Duodenal mucosa (tissue), 2 donors: ENCODE measurements at regions not wholly inside any gene's neighbourhood (a gene's known extent, or its start where the extent isn't known, plus 50 kb on each side); places are given as distances from the start of the nearest gene placed in this dataset.

Experiments used
- H3K27ac ChIP-seq: one replicate; pipeline ENCODE4 v1.7.0; 2013; ENCODE audit warnings: low read depth, low read length
- H3K27me3 ChIP-seq, 2 donors: one replicate each; pipeline ENCODE4 v1.7.0; 2013; ENCODE audit warnings: low read length in 2 of 2, control low read depth in 1 of 2; ENCODE audit not compliant: insufficient read depth in 2 of 2, control insufficient read depth in 1 of 2
- H3K36me3 ChIP-seq, 2 donors: one replicate each; pipeline ENCODE4 v1.7.0; 2013; ENCODE audit warnings: low read length in 2 of 2, control low read depth in 1 of 2; ENCODE audit not compliant: insufficient read depth in 2 of 2, control insufficient read depth in 1 of 2
- H3K4me1 ChIP-seq, 2 donors: one replicate each; pipeline ENCODE4 v1.7.0; 2013; ENCODE audit warnings: low read length in 2 of 2, control low read depth in 1 of 2; ENCODE audit not compliant: insufficient read depth in 2 of 2, control insufficient read depth in 1 of 2
- H3K4me3 ChIP-seq, 2 donors: one replicate each; pipeline ENCODE4 v1.7.0; 2013; ENCODE audit warnings: low read length in 2 of 2, low read depth in 1 of 2
- H3K9ac ChIP-seq, 2 donors: one replicate each; pipeline ENCODE4 v1.7.0; 2013; ENCODE audit warnings: low read length in 2 of 2, low read depth in 1 of 2
- H3K9me3 ChIP-seq, 2 donors: one replicate each; pipeline ENCODE4 v1.7.0; 2013; ENCODE audit warnings: low read length in 2 of 2, control low read depth in 1 of 2; ENCODE audit not compliant: control insufficient read depth in 1 of 2

DNA sequence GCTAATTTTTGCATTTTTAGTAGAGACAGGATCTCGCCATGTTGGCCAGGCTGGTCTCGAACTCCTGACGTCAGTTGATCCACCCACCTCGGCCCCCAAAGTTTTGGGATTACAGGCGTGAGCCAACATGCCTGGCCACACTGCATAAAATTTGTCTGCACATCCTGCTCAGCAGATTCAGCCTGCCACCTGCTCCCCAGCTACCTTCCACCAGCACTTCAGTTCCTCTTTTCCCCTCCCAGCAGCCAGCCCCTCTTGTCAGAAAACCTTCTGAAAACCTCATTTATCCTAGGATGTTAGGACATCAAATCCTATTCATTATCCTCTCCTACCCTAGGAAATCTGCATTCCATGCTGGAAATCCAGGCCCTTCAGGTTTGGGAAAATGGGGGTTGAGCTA lies 78.2 kb upstream of the CALM2 start:
- no peak overlapping the region for H3K4me3 ChIP-seq

DNA sequence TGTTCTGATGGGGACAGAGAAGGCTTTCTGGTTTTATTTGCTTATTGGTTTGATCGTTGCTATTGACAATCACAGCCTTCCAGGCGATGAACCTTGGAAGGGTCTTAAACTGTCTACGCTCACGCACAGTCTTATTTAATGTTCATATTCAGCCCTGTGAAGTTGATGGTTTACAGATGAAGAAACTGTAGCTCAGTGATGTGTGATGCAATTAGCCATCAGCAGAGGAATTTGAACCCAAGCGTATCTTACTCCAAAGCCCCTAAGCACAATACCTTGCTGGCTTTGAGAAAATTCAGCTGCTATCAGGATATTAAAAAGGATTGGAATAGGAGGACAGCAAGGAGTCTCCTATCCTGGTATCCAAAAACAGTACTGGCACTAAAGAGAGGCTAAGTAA lies 77.1 kb upstream of the CALM2 start:
- H3K27ac ChIP-seq: no peak overlapping the region
- no peaks in the 10 kb centered on the region for H3K36me3 ChIP-seq
- no peak overlapping the region for H3K4me3 ChIP-seq
- no peak overlapping the region for H3K9ac ChIP-seq
- no peaks in the 10 kb centered on the region for H3K27me3 ChIP-seq
- no peaks in the 10 kb centered on the region for H3K9me3 ChIP-seq
- peaks cover 0 to 5% of the 10 kb centered on the region in 2 donors for H3K4me1 ChIP-seq

More for the DNA sequence above, 78.2 kb upstream of the CALM2 start:
- no peak overlapping the region for H3K9ac ChIP-seq
- H3K4me1 ChIP-seq: peaks cover 0 to 5% of the 10 kb centered on the region in 2 donors
- no peaks in the 10 kb centered on the region for H3K36me3 ChIP-seq
- no peaks in the 10 kb centered on the region for H3K27me3 ChIP-seq
- no peak overlapping the region for H3K27ac ChIP-seq
- no peaks in the 10 kb centered on the region for H3K9me3 ChIP-seq

DNA sequence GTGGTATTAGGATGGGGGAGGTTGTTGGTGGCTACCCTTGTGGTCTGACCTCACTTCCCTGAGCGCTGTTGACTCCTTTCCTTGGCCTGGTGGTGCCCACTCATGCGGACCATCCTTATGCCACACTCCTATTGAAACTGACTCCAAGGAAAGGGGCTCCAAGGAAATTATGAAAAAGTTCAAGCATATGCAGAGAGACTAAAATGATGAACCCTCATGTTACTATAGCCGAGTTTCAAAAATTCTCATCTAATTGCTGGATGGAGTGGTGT lies 75.0 kb upstream of the CALM2 start:
- H3K36me3 ChIP-seq: no peaks in the 10 kb centered on the region
- H3K9ac ChIP-seq: no peak overlapping the region
- no peaks in the 10 kb centered on the region for H3K27me3 ChIP-seq
- H3K4me3 ChIP-seq: no peak overlapping the region
- peaks cover 0 to 5% of the 10 kb centered on the region in 2 donors for H3K4me1 ChIP-seq
- no peaks in the 10 kb centered on the region for H3K9me3 ChIP-seq
- H3K27ac ChIP-seq: no peak overlapping the region

DNA sequence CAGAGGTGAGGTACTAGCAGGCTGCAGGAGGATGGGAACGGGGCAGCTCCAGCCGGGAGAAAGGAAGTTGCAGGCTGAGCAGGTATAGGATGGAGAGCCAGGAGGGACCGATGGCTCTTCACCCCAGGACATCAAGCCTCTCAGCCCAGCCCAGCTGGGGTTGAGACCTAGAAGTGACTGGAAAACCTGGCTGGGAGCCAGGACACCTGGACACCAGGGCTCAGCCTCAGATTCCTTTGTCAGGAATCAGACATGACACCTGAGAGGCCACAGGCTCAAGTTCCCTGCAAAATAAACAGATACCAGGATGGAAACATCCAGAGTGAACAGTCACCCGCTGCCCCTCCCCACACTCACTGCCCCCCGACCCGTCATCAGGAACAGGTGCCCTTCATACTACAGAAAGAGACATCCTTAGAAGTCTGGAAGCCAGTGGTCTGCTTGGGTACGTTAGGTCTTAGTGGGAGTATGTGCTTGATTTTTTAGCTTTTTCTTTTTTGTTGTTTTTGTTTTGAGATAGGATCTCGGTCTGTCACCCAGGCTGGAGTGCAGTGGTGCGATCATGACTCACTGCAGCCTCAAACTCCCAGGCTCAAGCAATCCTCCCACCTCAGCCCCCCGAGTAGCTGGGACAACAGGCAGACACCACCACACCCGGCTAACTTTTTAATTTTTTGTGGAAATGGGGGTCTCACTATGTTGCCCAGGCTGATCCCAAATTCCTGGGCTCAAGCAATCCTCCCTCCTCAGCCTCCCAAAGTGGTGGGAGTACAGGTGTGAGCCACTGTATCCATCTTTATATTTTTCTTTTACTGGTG lies 74.5 kb upstream of the CALM2 start:
- no peaks in the 10 kb centered on the region for H3K9me3 ChIP-seq
- peaks cover 0 to 5% of the 10 kb centered on the region in 2 donors for H3K4me1 ChIP-seq
- H3K27ac ChIP-seq: no peak overlapping the region
- no peaks in the 10 kb centered on the region for H3K36me3 ChIP-seq
- H3K4me3 ChIP-seq: no peak overlapping the region
- H3K27me3 ChIP-seq: no peaks in the 10 kb centered on the region
- no peak overlapping the region for H3K9ac ChIP-seq

GRCh38 chr2:47249931-47250330 lies 73.6 kb upstream of the CALM2 start:
- H3K4me1 ChIP-seq: peaks cover 0 to 5% of the 10 kb centered on the region in 2 donors
- no peaks in the 10 kb centered on the region for H3K36me3 ChIP-seq
- no peaks in the 10 kb centered on the region for H3K27me3 ChIP-seq
- H3K4me3 ChIP-seq: no peak overlapping the region
- H3K9ac ChIP-seq: no peak overlapping the region
- H3K27ac ChIP-seq: no peak overlapping the region
- H3K9me3 ChIP-seq: no peaks in the 10 kb centered on the region

DNA sequence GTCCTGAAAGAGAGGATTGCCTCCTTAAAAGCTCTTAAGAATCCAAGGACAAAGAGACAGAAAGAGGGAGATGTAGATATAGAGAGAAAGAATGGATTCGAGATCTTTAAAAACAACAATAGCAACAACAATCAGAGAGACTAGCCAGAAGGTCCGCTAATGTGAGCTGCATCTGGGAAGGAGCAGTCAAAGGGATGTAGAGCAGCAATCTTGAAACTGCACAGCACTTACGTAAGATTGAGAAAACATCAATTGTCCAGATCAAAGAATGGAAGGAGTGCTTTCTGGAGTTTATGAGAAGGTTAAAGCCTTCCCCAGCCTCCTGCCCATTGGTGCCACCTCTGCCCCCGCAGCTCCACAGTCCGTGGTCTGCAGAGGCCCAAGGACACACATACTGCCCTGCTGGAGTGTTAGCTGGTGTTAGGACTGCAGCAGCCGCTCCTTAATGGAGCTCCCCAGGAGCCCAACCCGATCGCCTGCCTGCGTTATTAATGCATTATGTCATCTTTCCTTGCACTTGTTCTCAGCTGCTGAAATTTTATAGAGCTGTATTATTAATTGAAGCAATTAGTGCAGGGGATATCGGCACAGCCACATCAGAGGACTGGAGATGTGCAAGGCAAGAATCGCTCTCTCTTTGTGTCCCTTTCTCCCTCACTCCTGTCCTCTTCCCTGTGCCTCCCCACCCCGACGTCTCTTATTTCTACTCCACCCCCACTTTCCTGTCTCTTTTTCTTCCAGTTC lies 73.0 kb upstream of the CALM2 start:
- H3K4me1 ChIP-seq: peaks cover 0 to 5% of the 10 kb centered on the region in 2 donors
- H3K9me3 ChIP-seq: no peaks in the 10 kb centered on the region
- H3K27me3 ChIP-seq: no peaks in the 10 kb centered on the region
- H3K9ac ChIP-seq: no peak overlapping the region
- no peaks in the 10 kb centered on the region for H3K36me3 ChIP-seq
- H3K4me3 ChIP-seq: no peak overlapping the region
- no peak overlapping the region for H3K27ac ChIP-seq

DNA sequence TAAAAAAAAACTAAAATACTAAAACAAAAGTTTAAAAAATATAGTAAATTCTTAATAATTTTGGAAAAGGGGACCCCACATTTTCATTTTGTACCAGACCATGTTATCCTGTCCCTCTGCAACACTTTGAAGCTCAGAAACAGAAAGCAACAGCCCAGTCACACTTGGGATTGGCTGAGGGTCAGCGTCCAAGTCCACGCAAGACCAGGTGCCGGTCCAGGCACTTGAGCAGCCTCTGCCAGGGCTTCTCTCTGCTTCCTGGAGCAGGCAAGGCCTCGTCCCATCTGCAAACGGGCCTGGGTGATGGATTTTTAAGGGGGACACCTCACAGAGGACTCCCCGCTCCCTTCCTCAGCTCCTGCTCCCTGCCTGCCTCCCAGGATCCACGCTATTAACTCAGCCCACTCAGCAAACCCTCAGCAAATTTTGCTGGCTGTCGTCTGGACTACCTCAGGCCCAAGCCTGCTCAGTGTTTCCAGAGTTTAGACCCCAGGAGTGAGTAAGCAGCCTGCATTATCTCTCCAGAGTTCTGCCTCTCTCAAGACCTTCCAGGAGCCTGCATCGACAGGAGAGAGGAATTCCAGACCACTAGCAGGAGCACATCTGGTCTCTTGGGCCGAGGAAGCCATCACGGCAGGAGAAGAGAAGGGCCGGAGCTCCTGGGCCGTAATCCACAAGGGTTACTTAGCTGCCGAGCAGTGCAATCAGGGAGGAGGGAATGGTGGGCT lies 67.4 kb upstream of the CALM2 start:
- H3K36me3 ChIP-seq: no peaks in the 10 kb centered on the region
- no peaks in the 10 kb centered on the region for H3K4me1 ChIP-seq
- H3K27me3 ChIP-seq: no peaks in the 10 kb centered on the region
- no peak overlapping the region for H3K4me3 ChIP-seq
- no peaks in the 10 kb centered on the region for H3K9me3 ChIP-seq
- no peak overlapping the region for H3K9ac ChIP-seq
- H3K27ac ChIP-seq: no peak overlapping the region

DNA sequence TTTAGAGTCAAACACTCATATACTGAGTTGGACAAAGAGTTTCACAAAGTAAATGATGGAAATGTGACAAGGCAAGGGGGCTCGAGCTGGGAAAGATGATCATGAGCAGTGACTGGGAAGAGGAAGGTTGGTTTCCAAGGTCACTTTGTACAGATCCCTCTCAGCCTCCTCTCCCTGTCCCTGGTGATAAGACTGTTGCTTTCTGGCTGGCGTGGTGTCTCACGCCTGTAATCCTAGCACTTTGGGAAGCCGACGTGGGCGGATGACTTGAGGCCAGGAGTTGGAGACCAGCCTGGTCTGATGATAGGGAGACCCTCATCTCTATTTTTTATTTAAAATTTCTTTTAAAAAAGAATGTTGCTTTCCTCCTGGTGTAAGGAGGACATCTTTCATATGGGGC lies 65.4 kb upstream of the CALM2 start:
- no peak overlapping the region for H3K27ac ChIP-seq
- H3K9ac ChIP-seq: no peak overlapping the region
- no peaks in the 10 kb centered on the region for H3K4me1 ChIP-seq
- no peak overlapping the region for H3K4me3 ChIP-seq
- no peaks in the 10 kb centered on the region for H3K9me3 ChIP-seq
- H3K27me3 ChIP-seq: no peaks in the 10 kb centered on the region
- H3K36me3 ChIP-seq: no peaks in the 10 kb centered on the region

DNA sequence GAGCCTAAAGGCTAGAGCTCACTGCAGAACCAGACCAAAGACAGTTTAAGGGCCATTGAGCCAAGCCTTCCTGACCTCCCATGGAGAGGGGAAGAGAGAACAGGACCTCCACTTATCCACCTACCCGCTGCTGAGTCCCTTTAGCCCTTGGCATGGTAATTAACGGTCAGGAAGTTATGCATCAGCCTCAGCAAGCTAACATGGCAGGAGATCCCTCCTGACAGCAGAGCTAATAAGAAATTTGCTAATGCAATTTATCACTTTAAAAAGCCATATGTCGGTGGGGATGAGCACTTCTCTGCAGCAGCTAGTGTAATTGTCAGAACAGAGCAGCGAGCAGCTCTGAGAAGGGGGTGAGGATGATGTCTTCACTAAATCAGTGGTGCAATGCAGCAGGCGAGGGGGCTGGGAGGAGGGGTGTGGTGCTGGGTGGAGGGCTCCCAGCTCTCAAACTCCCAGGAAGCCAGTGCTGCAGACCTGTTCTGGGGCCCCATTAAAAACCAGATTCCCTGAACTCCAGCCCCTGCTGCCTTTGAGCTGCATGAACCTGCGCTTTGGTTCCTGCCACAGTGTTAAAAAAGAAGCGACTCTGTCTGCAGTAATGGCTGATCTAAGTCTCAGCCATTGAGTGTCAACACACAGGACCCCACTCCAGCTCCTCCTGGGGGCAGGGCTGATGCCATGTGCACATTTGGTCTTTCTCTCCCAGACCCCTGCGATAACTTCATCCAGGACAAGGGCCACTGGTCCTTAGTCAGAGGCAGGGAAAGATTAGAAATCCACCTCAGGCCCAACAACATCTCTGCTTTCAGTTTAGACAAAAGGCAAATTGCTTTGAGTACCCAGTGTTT lies 63.0 kb upstream of the CALM2 start:
- Histone ChIP-seq H3K36me3 (no peaks in the 10 kb centered on the region), H3K4me1 (no peaks in the 10 kb centered on the region), H3K27ac (no peak overlapping the region), H3K9me3 (no peaks in the 10 kb centered on the region), H3K4me3 (no peak overlapping the region), H3K27me3 (no peaks in the 10 kb centered on the region), H3K9ac (no peak overlapping the region)
